Inferior parietal cortex (tissue), 1 donor: ENCODE measurements at regions not wholly inside any gene's neighbourhood (a gene's known extent, or its start where the extent isn't known, plus 50 kb on each side); places are given as distances from the start of the nearest gene placed in this dataset.

Source experiments
- DNase-seq: peaks from one replicate; pipeline ENCODE4 v3.0.0-alpha.2; 2016; ENCODE audit errors: extremely low spot score

- DNase-seq, result no peak
These were observed 112.9 kb upstream of the PJA1 start for GRCh38 chrX:69278031-69278687.

GRCh38 chrX:69277369-69277990 is 112.2 kb upstream of the PJA1 start:
- DNase-seq, result no peak

DNA sequence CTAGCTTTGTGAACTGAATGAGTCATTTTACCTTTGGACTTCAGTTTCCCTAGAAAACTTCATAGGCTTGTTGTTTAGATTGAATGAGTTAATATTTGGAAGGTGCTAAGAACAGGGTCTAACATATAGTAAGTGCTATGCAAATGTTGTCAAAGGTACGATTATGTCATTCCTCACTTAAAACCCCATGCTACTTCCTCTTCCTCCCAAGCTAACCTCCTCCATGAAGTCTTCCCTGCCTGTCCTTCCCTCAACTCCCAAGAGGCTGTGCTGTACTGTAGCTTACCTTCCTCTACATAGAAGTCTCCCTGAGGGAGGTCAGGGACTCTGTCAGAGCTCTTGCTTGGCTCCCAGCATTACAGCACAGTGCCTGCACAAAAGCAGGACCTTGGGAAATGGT is 103.4 kb upstream of the PJA1 start:
- no peak for DNase-seq

GRCh38 chrX:69264158-69264581 is 98.9 kb upstream of the PJA1 start:
- no peak for DNase-seq

DNA sequence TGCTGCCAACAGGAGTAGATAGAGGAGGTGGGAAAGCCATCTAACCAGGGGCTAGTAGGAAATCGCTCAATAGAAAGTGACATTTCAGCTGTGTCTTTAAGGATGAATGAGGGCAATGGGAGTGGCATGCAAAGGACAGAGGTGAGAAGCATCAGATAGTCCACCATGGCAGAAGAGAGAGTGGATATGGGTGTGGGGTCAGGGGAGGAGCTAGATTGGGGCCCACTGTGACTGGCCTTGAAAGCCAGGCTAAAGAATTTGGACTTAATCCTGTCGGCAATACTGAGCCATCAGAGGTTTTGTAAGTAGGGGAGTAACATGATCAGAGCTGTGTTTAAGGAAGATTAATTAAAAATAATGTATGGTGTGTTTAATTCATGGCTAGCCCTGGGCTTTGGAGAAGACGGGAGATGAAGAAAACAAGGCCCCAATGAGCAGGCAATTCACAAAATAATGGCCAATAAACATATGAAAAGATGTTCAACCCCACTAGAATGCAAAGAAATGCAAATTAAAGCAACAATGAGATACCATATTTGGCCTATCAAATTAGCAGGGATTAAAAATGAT is 98.1 kb upstream of the PJA1 start:
- no peak for DNase-seq

DNA sequence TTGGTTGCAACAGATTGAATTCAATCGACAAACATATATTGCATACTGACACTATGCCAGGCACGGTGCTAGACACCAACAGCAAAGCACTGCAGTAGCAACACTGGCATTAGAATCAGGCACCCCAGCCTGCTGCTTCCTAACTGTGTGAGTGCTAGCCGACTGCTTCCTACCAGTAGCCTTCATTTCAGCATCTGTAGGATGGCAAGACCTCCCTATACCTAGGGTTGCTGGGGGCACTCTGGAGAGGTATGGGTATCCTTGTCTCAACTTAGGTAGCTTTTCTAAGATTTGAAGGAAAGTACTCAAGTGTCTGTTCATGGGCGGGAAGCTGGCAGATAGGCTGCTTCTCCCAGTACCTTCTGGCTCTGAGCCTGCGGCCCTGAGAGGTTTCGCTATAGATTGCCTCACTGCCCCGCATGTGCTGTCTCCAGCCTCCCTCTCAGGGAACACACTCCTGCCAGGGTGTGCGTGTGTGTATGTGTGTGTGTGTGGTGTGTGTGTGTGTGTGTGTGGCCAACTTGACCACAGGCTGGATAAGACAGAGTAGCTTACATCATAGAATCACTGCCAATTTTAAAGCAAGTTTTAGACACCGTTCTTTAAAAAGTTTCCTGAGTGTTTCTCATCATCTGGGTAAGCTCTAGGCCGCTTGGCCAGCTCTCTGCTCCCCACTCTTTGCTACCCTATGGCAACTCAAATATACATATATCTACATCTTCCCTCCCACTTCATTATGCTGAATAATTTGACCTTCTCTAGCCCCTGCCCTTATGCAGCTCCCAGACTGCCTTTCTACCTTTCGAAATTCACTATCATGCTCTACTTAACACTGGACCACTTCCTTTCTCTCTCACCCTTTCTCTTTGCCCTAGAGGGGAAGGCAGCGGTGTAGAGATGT is 97.0 kb upstream of the PJA1 start:
- no peak for DNase-seq

GRCh38 chrX:69260169-69260568 is 94.9 kb upstream of the PJA1 start:
- no peak for DNase-seq

DNA sequence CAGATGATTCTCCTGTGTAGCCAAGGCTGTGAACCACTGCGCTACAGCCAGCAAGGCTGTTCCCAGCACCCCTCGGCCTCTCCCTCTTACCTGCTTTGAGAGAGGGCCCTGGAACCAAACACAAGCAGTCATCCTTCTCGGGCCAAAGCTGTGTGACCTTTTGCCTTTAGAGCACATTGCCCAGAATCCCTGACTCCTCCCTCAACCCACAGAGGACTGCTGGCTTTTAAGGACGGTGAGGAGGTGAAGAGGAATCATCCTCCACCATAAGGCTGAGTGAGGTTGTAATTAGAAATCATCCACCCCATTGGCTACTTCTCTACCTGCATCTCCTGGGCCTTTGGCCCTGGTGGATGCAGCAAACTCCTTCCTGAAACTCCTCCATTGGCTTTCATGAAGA is 93.6 kb upstream of the PJA1 start:
- no peak for DNase-seq

GRCh38 chrX:69257499-69258127 is 92.4 kb upstream of the PJA1 start:
- no peak for DNase-seq

DNA sequence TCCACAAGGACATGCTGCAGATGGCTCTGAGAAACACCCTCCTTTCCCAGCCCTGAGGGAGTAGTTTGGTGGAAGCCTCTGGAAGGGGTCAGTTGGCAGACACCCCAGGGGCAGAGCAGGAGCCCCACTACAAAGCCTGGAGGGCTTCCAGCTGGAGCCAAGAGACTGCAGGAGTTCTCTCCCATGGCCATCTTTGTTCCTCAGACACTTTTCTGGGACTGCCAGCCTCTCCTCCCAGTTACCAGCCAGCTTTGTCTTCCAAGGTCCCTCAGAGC is 91.0 kb upstream of the PJA1 start:
- no peak for DNase-seq

DNA sequence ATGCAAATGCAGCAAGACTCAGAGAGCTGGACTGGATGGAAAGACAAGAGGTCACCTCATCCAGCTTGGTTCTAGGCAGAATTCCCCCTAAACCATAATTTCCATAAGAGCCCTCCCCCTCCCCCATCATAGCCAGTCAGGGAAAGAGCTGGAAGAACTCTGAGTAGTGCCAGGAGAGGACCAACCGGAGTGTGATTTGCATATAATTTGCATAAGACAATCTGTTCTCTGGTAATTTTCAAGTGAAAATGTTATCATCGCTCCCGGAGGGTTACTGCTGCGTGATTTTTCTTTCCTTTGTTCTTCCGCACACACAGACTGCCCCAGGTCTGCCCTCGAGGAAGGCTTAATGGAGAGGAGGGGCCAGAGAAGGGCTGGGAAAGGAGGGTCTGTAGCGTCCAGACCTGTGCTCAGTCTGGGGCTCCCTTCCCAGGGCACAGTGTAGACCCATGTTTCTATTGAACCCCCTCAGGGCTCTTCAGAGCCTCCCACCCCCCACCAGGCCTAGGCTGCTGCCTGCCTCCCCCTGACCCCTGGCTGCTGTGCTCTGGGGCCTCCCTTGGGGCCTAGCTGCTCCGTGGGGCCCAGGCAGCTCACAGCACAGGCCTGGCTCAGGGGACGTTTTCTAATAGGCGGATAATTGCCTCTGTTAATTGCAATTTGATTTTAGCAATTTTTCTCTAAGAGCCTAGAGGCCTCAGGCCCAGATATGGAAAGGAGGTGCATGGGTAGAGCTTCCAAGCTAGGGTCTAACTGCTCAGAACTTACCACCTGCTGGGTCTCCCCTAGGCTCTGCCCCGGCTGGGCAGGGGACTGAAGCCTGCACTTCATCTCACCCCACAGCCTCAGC is 90.4 kb upstream of the PJA1 start:
- DNase-seq, result no peak

GRCh38 chrX:69253821-69254220 is 88.6 kb upstream of the PJA1 start:
- DNase-seq, result no peak

DNA sequence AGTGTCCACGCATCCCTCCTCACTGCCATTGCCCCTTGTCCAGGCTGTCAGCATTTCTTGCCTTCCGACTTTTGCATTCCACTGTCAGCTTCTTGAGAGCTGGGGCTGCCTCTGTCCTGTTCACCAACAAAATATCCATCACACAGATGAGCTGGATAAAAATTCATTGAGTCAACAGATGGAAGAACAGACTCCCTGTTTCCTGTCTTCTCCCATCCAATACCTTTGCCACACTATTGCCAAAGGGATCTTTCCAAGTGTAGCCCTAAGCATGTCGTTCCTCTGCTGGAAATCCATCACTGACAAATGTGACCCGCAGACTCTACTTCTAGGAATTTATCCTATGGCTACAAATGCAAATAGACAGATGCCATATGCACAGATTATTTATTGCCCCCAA is 78.0 kb upstream of the PJA1 start:
- no peak for DNase-seq

- no peak for DNase-seq
These were observed 73.6 kb upstream of the PJA1 start for GRCh38 chrX:69238887-69239231.

- peak; percentile 24 for DNase-seq
These were observed 73.0 kb upstream of the PJA1 start for GRCh38 chrX:69238114-69238886.

GRCh38 chrX:69237236-69237635 is 72.0 kb upstream of the PJA1 start:
- DNase-seq, result no peak

DNA sequence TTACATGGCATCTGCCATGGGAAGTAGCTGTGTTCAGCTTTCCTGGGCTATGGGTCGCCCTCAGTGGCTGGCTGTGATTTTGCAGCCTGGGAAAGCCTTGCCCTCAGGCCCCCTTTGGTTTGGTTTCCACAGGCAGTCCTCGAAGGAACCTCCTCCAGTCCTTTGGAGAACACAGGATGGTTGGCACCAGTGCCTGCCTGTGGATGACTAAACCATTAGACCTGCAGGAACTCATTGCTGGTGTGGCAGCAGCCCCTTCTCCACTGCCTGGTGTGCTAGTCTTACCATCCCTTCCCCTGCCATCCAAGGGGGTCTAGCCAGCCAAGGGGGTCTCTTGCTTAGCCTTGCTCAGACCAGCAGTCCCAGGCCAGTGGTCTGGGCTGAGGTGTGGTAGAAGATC is 71.4 kb upstream of the PJA1 start:
- no peak for DNase-seq

DNA sequence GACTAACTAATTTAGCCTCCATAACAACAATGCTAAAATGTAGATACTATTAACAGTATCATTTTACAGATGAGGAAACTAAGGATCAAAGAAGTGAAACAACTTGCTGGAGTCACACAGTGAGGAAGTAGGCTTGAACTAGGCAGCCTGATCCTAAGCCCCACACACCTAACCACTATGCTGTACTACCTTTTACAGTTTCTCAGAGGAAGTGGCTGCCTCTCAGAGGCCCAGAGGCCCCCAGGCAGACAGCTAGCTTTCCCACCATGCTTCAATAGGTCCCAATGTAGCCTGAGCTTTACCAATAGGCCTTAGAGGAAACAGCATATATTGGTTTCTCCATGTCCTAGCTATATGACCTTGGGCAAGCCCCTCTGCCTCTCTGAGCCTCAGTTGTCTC is 69.4 kb upstream of the PJA1 start:
- DNase-seq, result no peak

DNA sequence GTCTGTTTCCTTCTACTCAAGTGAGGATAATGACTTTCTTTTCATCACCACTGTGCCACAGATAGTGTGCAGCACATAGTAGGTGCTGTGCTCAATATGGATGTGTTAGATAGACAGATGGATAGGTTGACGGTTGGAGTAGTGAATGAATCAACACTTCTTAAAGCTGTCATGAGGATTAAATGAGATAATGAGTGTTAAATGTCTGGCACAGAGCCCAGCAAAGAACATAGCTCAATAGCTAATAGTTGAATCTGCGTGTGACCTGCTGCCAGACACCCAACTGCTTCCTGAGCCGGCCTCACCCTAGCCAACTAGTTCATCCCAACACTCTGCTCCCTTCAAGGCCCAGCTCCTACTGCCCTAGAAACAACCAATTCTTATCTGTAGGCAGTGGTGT is 67.7 kb upstream of the PJA1 start:
- no peak for DNase-seq

DNA sequence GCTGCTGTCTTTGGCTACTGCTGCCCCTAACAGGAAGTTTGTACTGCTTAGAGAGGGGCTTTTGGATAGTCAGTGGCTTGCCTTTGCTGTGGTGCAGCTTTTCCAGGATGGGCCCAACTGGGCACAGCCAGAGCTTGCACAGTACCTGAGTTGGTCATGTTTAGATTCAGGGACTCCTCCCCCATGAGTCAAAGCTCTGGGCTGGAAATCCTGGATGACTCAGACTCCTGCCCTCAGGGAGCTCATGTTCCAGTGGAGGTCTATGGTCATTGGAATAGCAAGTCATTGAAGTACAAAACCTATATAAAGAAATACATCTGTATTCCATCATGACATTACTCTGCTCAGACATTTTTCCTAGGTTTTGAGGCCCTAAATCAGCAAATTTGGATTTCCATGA is 66.7 kb upstream of the PJA1 start:
- DNase-seq, result no peak

GRCh38 chrX:69229436-69229835 is 64.2 kb upstream of the PJA1 start:
- DNase-seq, result no peak
